ENCODE measurements at regions not wholly inside any gene's neighbourhood (a gene's known extent, or its start where the extent isn't known, plus 50 kb on each side); places are given as distances from the start of the nearest gene placed in this dataset.
"Not testable (repeated sequence)": the region's sequence is repeated elsewhere in the genome, so short reads cannot be mapped to it uniquely, and the experiment has no call there.

- DNase-seq: peak in 1 of 2 experiments; percentile 13
These were observed 131.0 kb upstream of the CCNG1 start for GRCh38 chr5:163306421-163306820.

- no peak for DNase-seq
These were observed 127.5 kb upstream of the CCNG1 start for GRCh38 chr5:163309914-163310313.

- no peak for DNase-seq
These were observed 126.4 kb upstream of the CCNG1 start for GRCh38 chr5:163310997-163311396.

GRCh38 chr5:163312598-163312997 is 124.8 kb upstream of the CCNG1 start:
- no peak for DNase-seq

- DNase-seq: not testable (repeated sequence)
These were observed 124.3 kb upstream of the CCNG1 start for GRCh38 chr5:163313049-163313448.

GRCh38 chr5:163316374-163316773 is 121.0 kb upstream of the CCNG1 start:
- not testable (repeated sequence) for DNase-seq

- DNase-seq: no peak
These were observed 118.7 kb upstream of the CCNG1 start for GRCh38 chr5:163318707-163319106.

- no peak for DNase-seq
These were observed 115.9 kb upstream of the CCNG1 start for GRCh38 chr5:163321511-163321910.

GRCh38 chr5:163330723-163331668 is 106.4 kb upstream of the CCNG1 start:
- peak in 1 of 2 experiments; percentile 34 for DNase-seq

GRCh38 chr5:163336074-163336473 is 101.3 kb upstream of the CCNG1 start:
- DNase-seq: not testable (repeated sequence)

GRCh38 chr5:163339148-163339547 is 98.2 kb upstream of the CCNG1 start:
- DNase-seq: no peak

- DNase-seq: not testable (repeated sequence)
These were observed 97.0 kb upstream of the CCNG1 start for GRCh38 chr5:163340378-163340777.

- peak; percentile 45 to 80 for DNase-seq
These were observed 95.1 kb upstream of the CCNG1 start for GRCh38 chr5:163342306-163342705.

- DNase-seq: no peak
These were observed 92.2 kb upstream of the CCNG1 start for GRCh38 chr5:163345216-163345615.

GRCh38 chr5:163347671-163348070 is 89.7 kb upstream of the CCNG1 start:
- peak; percentile 60 to 66 for DNase-seq

GRCh38 chr5:163350083-163350482 is 87.3 kb upstream of the CCNG1 start:
- no peak for DNase-seq

GRCh38 chr5:163352531-163352930 is 84.9 kb upstream of the CCNG1 start:
- DNase-seq: no peak

GRCh38 chr5:163355811-163356210 is 81.6 kb upstream of the CCNG1 start:
- DNase-seq: not testable (repeated sequence)

- no peak for DNase-seq
These were observed 79.8 kb upstream of the CCNG1 start for GRCh38 chr5:163357636-163358035.

GRCh38 chr5:163360656-163361055 is 76.7 kb upstream of the CCNG1 start:
- DNase-seq: no peak

GRCh38 chr5:163361450-163361849 is 75.9 kb upstream of the CCNG1 start:
- DNase-seq: no peak

- DNase-seq: no peak
These were observed 74.5 kb upstream of the CCNG1 start for GRCh38 chr5:163362840-163363371.

GRCh38 chr5:163363389-163363788 is 74.0 kb upstream of the CCNG1 start:
- DNase-seq: no peak

- DNase-seq: no peak
These were observed 70.6 kb upstream of the CCNG1 start for GRCh38 chr5:163366757-163367156.

Data from NCI-H524 (cell line).